Limb (tissue), 2 donors: ENCODE measurements at regions not wholly inside any gene's neighbourhood (a gene's known extent, or its start where the extent isn't known, plus 50 kb on each side); places are given as distances from the start of the nearest gene placed in this dataset.

Experiments
- DNase-seq, 2 donors: peaks; one replicate each; pipeline ENCODE4 v3.0.0-alpha.2; 2016; ENCODE audit errors: extremely low spot score in 2 of 2

GRCh38 chr6:28585335-28585734, 59.7 kb downstream of the GPX5 start:
- DNase-seq: no peak

GRCh38 chr6:28586324-28586723, 60.6 kb downstream of the GPX5 start:
- peak in 1 of 2 donors; percentile 40 for DNase-seq

GRCh38 chr6:28586962-28587745, 61.5 kb downstream of the GPX5 start:
- peak; percentile 79 to 87 for DNase-seq

- peak in 1 of 2 donors; percentile 36 for DNase-seq
Observed at GRCh38 chr6:28587746-28588075, 62.0 kb downstream of the GPX5 start.

- DNase-seq: no peak
Observed at GRCh38 chr6:28588666-28589065, 63.0 kb downstream of the GPX5 start.

GRCh38 chr6:28589234-28589956, 63.7 kb downstream of the GPX5 start:
- peak; percentile 78 to 84 for DNase-seq

- peak in 1 of 2 donors; percentile 55 for DNase-seq
Observed at GRCh38 chr6:28589957-28590349, 64.3 kb downstream of the GPX5 start.

GRCh38 chr6:28597217-28597835, 71.6 kb downstream of the GPX5 start:
- peak in 1 of 2 donors; percentile 35 for DNase-seq

- no peak for DNase-seq
Observed at GRCh38 chr6:28597924-28598722, 72.4 kb downstream of the GPX5 start.

GRCh38 chr6:28598757-28599686, 73.3 kb downstream of the GPX5 start:
- no peak for DNase-seq

GRCh38 chr6:28600245-28600644, 74.6 kb downstream of the GPX5 start:
- DNase-seq: no peak

GRCh38 chr6:28603891-28604290, 78.2 kb downstream of the GPX5 start:
- DNase-seq: no peak

- DNase-seq: peak; percentile 81 to 84
Observed at GRCh38 chr6:28606424-28607391, 81.0 kb downstream of the GPX5 start.

GRCh38 chr6:28607990-28608389, 82.3 kb downstream of the GPX5 start:
- DNase-seq: no peak

- DNase-seq: no peak
Observed at GRCh38 chr6:28609672-28610071, 84.0 kb downstream of the GPX5 start.

- DNase-seq: no peak
Observed at GRCh38 chr6:28615616-28615954, 89.9 kb downstream of the GPX5 start.

- DNase-seq: no peak
Observed at GRCh38 chr6:28615955-28616747, 90.5 kb downstream of the GPX5 start.

GRCh38 chr6:28618898-28619555, 93.3 kb downstream of the GPX5 start:
- no peak for DNase-seq
